B cell (primary cell): ENCODE measurements at regions not wholly inside any gene's neighbourhood (a gene's known extent, or its start where the extent isn't known, plus 50 kb on each side); places are given as distances from the start of the nearest gene placed in this dataset.

Experiments
- ATAC-seq: fragments of 200-7000 bp; cut with Tn5 transposase; one replicate; pipeline ENCODE4 v1.10.0; 2021; ENCODE audit warnings: low read depth, mild to moderate bottlenecking, moderate number of reproducible peaks, moderate library complexity
- CTCF ChIA-PET: fragments of 350-600 bp; sonication (Branson Sonifier 250); formaldehyde crosslinking; loops from one replicate; lab custom pipeline; 2021; ENCODE audit warnings: antibody characterized with exemption, inconsistent platforms; lab: Charles Lee
- POLR2A ChIA-PET: fragments of 350-600 bp; sonication (Branson Sonifier 250); formaldehyde crosslinking; loops from one replicate; lab custom pipeline; 2021; ENCODE audit warnings: antibody characterized with exemption; lab: Charles Lee
- DNase-seq: peaks from one replicate; pipeline ENCODE4 v3.0.0; 2013
- H2AFZ ChIP-seq: 2 replicates; pipeline ENCODE4 v1.6.1; 2012; ENCODE audit warnings: mild to moderate bottlenecking, low read depth, low read length; ENCODE audit not compliant: insufficient read depth, poor library complexity, severe bottlenecking
- H3K27ac ChIP-seq, 2 donors: 1 replicate in 1 of 2; 2 replicates in 1 of 2; pipeline ENCODE4 v1.5.1; 2012 to 2013; ENCODE audit warnings: low read length in 2 of 2, mild to moderate bottlenecking in 2 of 2, moderate library complexity in 1 of 2
- H3K27me3 ChIP-seq, 4 experiments: fragments of 200-600 bp in 1 of 4; sonication (generic) in 1 of 4; replicated peaks in 1 of 4; 1 replicate in 2 of 4; 2 replicates in 2 of 4; pipeline versions ENCODE4 v1.6.1 to v1.7.0; 2013 to 2016; ENCODE audit warnings: low read length in 3 of 4, mild to moderate bottlenecking in 2 of 4, mixed read lengths in 1 of 4, moderate library complexity in 1 of 4; ENCODE audit not compliant: insufficient read depth in 4 of 4, control insufficient read depth in 3 of 4; ENCODE audit errors: control extremely low read depth in 1 of 4
- H3K36me3 ChIP-seq, 2 experiments: replicated peaks in 1 of 2; 1 replicate in 1 of 2; 2 replicates in 1 of 2; pipeline versions ENCODE4 v1.6.1 to v1.7.1; 2013; ENCODE audit warnings: low read length in 1 of 2; ENCODE audit not compliant: insufficient read depth in 2 of 2, control insufficient read depth in 1 of 2; ENCODE audit errors: control extremely low read depth in 1 of 2, extremely low read depth in 1 of 2
- H3K4me1 ChIP-seq, 2 donors: fragments of 200-600 bp in 1 of 2; sonication (generic) in 1 of 2; 1 replicate in 1 of 2; 2 replicates in 1 of 2; pipeline versions ENCODE4 v1.5.1 to v1.6.1; 2013 to 2017; ENCODE audit warnings: low read length in 2 of 2; ENCODE audit not compliant: control insufficient read depth in 2 of 2, insufficient read depth in 2 of 2
- H3K4me2 ChIP-seq: replicated peaks from 2 replicates; pipeline ENCODE3; 2012; ENCODE audit warnings: mild to moderate bottlenecking, low read depth, low read length; ENCODE audit not compliant: poor library complexity, severe bottlenecking
- H3K4me3 ChIP-seq, 5 experiments: fragments of 200-600 bp in 1 of 5; sonication (generic) in 1 of 5; 1 replicate in 3 of 5; 2 replicates in 2 of 5; pipeline versions ENCODE4 v1.5.1 to v1.7.0; 2011 to 2016; ENCODE audit warnings: low read length in 4 of 5, mild to moderate bottlenecking in 4 of 5, low read depth in 2 of 5, control low read depth in 1 of 5, moderate library complexity in 1 of 5; ENCODE audit not compliant: insufficient read depth in 1 of 5; ENCODE audit errors: control extremely low read depth in 1 of 5, extremely low read depth in 1 of 5
- H3K79me2 ChIP-seq: fragments of 200-600 bp; sonication (generic); one replicate; pipeline ENCODE4 v1.6.0; 2016; ENCODE audit warnings: low read length; ENCODE audit not compliant: control insufficient read depth, insufficient read depth
- H3K9ac ChIP-seq: fragments of 200-600 bp; sonication (generic); 2 replicates; pipeline ENCODE4 v1.6.1; 2017; ENCODE audit warnings: mild to moderate bottlenecking, low read length, moderate library complexity
- H3K9me3 ChIP-seq, 3 donors: one replicate each; pipeline versions ENCODE4 v1.6.1 to v1.7.1; 2013; ENCODE audit warnings: low read length in 2 of 3; ENCODE audit not compliant: control insufficient read depth in 2 of 3, insufficient read depth in 1 of 3; ENCODE audit errors: control extremely low read depth in 1 of 3
- H4K20me1 ChIP-seq: 2 replicates; pipeline ENCODE4 v1.6.0; 2012; ENCODE audit warnings: mild to moderate bottlenecking, low read length; ENCODE audit not compliant: insufficient read depth, control insufficient read depth, poor library complexity, severe bottlenecking
- H3K27ac Mint-ChIP-seq: one replicate; pipeline ENCODE4 v1.8.0; 2021; ENCODE audit warnings: mixed read lengths
- H3K27me3 Mint-ChIP-seq: one replicate; pipeline ENCODE4 v1.8.0; 2021; ENCODE audit warnings: mixed read lengths
- H3K4me1 Mint-ChIP-seq: one replicate; pipeline ENCODE4 v1.8.0; 2021; ENCODE audit warnings: mixed read lengths
- H3K4me3 Mint-ChIP-seq: one replicate; pipeline ENCODE4 v1.8.0; 2021; ENCODE audit warnings: mixed read lengths
- H3K9me3 Mint-ChIP-seq: one replicate; pipeline ENCODE4 v1.8.0; 2022; ENCODE audit warnings: mixed read lengths; ENCODE audit not compliant: insufficient read depth
- EZH2 ChIP-seq: IDR thresholded peaks from 2 replicates; pipeline ENCODE4 v1.6.1; 2012; ENCODE audit warnings: borderline replicate concordance, low read depth, mild to moderate bottlenecking, moderate library complexity, low read length; ENCODE audit not compliant: insufficient read depth, poor library complexity, severe bottlenecking
- WGBS: methylation state at CpG from one replicate; pipeline ENCODE4 v1.1.5; 2013; ENCODE audit warnings: missing lambda C conversion rate; ENCODE audit not compliant: insufficient coverage; 5-methylcytosine and 5-hydroxymethylcytosine counted together
- intact Hi-C: fragments of 100-400 bp; cut with micrococcal nuclease; formaldehyde crosslinking; loops from one replicate; pipeline ENCODE4 v1.10.0; 2022
- TF ChIP-seq, protein P1 (sequence below): fragments of 200-600 bp; IDR thresholded peaks from one replicate; pipeline ENCODE4 v1.8.0; 2022; ENCODE audit warnings: antibody characterized with exemption, mild to moderate bottlenecking

DNA sequence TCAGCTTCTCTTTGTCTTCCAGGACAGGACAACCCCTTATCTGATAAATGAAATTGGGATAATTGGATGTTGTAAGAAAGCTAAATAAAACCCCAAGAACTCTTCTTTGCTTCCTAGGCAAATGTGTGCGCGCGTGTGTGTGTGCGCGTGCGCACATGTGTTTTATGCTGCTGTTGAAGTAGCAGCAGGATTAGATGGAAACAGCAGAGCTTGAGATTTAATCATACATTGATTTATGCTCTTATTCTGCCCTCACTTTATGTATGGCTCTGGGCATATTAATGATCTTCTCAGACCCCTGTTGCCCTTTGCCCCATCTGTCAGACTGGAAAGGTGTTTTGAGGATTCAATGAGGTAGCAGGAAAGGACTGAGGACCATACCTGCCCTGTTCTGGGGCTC is 324.0 kb upstream of the MAP3K7 start:
- WGBS, result no CpG with 5 or more reads among the region's 6 CpGs
- Histone ChIP-seq H3K27me3 (no peaks in the 10 kb centered on the region), H3K4me1 (no peaks in the 10 kb centered on the region), H3K9ac (no peak overlapping the region), H4K20me1 (no peaks in the 10 kb centered on the region), H3K4me2 (no peak overlapping the region), H3K27ac (no peak overlapping the region), H3K36me3 (no peaks in the 10 kb centered on the region), H3K79me2 (no peaks in the 10 kb centered on the region), H3K4me3 (no peak overlapping the region), H3K9me3 (peaks cover 0 to 13% (median 4%) of the 10 kb centered on the region in 3 donors), H2AFZ (no peak overlapping the region)
- intact Hi-C loops, result no loop called here
- no peak for ATAC-seq
- POLR2A ChIA-PET, result no interaction called here
- CTCF ChIA-PET, result no interaction called here
- H3K4me3 Mint-ChIP-seq, result no peak overlapping the region
- DNase-seq, result no peak
- H3K27ac Mint-ChIP-seq, result no peak overlapping the region
- H3K9me3 Mint-ChIP-seq, result no peaks in the 10 kb centered on the region
- no peaks in the 10 kb centered on the region for H3K27me3 Mint-ChIP-seq
- no peak for TF ChIP-seq EZH2
- no peaks in the 10 kb centered on the region for H3K4me1 Mint-ChIP-seq

DNA sequence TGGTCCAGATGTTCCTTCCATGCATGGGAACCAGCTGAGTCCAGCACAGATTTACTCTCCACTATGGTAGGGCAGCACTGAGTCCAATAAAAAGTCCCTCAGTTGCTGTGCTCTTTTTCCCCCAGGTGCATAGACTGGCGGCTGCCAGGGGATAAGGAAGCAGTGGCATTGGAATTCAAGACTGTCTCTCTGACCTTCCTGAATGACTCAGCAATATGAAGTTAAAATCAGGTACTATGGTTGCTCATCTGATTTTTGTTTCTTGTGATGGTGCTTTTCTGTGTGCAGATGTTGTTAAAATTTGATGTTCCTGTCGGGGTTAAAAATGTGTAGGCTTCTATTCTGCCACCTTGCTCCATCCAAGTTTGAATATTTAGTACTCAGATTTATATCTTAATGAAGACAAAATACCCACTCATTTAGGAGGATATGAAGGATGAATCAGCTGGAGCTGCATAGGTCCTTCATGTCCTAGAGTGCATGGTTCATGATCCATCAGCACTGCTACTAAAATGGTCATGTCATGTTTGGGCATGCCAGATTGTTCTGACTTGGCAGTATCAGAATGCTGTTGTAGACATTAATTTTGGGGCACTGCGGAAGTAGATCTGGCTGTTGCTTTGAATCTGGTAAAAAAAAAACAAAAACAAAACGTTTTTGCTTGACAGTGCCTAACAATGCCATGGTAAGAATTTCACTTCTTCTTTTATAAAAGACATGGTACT is 321.2 kb upstream of the MAP3K7 start:
- Histone ChIP-seq H3K4me3 (no peak overlapping the region), H3K27me3 (no peaks in the 10 kb centered on the region), H2AFZ (no peak overlapping the region), H3K9ac (no peak overlapping the region), H3K4me2 (no peak overlapping the region), H3K27ac (no peak overlapping the region), H3K4me1 (no peaks in the 10 kb centered on the region), H3K79me2 (no peaks in the 10 kb centered on the region), H3K36me3 (no peaks in the 10 kb centered on the region), H3K9me3 (peaks cover 0 to 5% (median 0%) of the 10 kb centered on the region in 3 donors), H4K20me1 (no peaks in the 10 kb centered on the region)
- Mint-ChIP-seq H3K4me1 (no peaks in the 10 kb centered on the region), H3K4me3 (no peak overlapping the region), H3K27ac (no peak overlapping the region), H3K27me3 (no peaks in the 10 kb centered on the region), H3K9me3 (peaks cover 2% of the 10 kb centered on the region)
- intact Hi-C loops, result no loop called here
- ChIA-PET POLR2A (no interaction called here), CTCF (no interaction called here)
- TF ChIP-seq EZH2, result no peak
- TF ChIP-seq, protein P1, sequence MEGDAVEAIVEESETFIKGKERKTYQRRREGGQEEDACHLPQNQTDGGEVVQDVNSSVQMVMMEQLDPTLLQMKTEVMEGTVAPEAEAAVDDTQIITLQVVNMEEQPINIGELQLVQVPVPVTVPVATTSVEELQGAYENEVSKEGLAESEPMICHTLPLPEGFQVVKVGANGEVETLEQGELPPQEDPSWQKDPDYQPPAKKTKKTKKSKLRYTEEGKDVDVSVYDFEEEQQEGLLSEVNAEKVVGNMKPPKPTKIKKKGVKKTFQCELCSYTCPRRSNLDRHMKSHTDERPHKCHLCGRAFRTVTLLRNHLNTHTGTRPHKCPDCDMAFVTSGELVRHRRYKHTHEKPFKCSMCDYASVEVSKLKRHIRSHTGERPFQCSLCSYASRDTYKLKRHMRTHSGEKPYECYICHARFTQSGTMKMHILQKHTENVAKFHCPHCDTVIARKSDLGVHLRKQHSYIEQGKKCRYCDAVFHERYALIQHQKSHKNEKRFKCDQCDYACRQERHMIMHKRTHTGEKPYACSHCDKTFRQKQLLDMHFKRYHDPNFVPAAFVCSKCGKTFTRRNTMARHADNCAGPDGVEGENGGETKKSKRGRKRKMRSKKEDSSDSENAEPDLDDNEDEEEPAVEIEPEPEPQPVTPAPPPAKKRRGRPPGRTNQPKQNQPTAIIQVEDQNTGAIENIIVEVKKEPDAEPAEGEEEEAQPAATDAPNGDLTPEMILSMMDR, result no peak
- DNase-seq (no peak), ATAC-seq (no peak)
- 100% methylated on average over 1 of the region's 4 CpGs for WGBS
